ENCODE measurements at regions not wholly inside any gene's neighbourhood (a gene's known extent, or its start where the extent isn't known, plus 50 kb on each side); places are given as distances from the start of the nearest gene placed in this dataset.

- TF ChIP-seq CTCF (conservative IDR thresholded peaks at IDR 0.05) (peak; percentile 29), ZFX (IDR thresholded peaks at IDR 0.05) (no peak)
- H3K27ac ChIP-seq = no peak overlapping the region
Measured at GRCh38 chr9:110142868-110143481, 65.0 kb downstream of the C9orf152 start.

DNA sequence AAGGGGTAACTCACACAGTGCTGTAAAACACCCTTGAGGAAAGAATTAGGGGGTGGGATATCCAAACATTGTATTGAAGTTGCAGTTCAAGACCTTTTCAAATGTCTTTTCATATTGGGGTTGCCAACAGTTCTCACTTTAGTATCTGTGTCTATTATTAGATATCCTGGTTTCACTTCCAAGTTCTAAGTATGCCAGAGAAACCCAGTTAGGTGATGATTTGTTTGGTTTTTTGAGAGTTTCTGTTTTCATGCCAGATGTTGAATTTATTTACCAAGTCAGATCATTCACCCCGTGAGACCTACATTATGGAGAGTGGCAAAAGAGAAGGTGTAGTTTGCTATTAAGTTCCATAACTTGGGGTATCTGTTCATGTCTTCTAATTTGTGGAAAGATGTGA is 64.5 kb downstream of the C9orf152 start:
- no peak overlapping the region for H3K27ac ChIP-seq

GRCh38 chr9:110143950-110144545 is 63.9 kb downstream of the C9orf152 start:
- TF ChIP-seq CTCF (conservative IDR thresholded peaks at IDR 0.05) (no peak), ZFX (IDR thresholded peaks at IDR 0.05) (no peak)
- no peak overlapping the region for H3K27ac ChIP-seq

More for the DNA sequence above, 64.5 kb downstream of the C9orf152 start:
- TF ChIP-seq CTCF (conservative IDR thresholded peaks at IDR 0.05) (no peak), ZFX (IDR thresholded peaks at IDR 0.05) (no peak)

GRCh38 chr9:110146373-110146772 is 61.6 kb downstream of the C9orf152 start:
- H3K27ac ChIP-seq = no peak overlapping the region

GRCh38 chr9:110148384-110148783 is 59.6 kb downstream of the C9orf152 start:
- H3K27ac ChIP-seq = no peak overlapping the region
- TF ChIP-seq ZFX (IDR thresholded peaks at IDR 0.05) = no peak
- no peak for TF ChIP-seq CTCF (conservative IDR thresholded peaks at IDR 0.05)

More at GRCh38 chr9:110146373-110146772, 61.6 kb downstream of the C9orf152 start:
- TF ChIP-seq CTCF (conservative IDR thresholded peaks at IDR 0.05) = no peak
- no peak for TF ChIP-seq ZFX (IDR thresholded peaks at IDR 0.05)

- TF ChIP-seq CTCF (conservative IDR thresholded peaks at IDR 0.05) (no peak), ZFX (IDR thresholded peaks at IDR 0.05) (no peak)
- H3K27ac ChIP-seq = no peak overlapping the region
Measured at GRCh38 chr9:110148891-110149290, 59.1 kb downstream of the C9orf152 start.
